ENCODE measurements at regions not wholly inside any gene's neighbourhood (a gene's known extent, or its start where the extent isn't known, plus 50 kb on each side); places are given as distances from the start of the nearest gene placed in this dataset.

- Histone ChIP-seq H3K27me3 (no peaks in the 10 kb centered on the region), H3K9me3 (no peaks in the 10 kb centered on the region), H3K36me3 (no peaks in the 10 kb centered on the region), H3K27ac (no peak overlapping the region), H3K4me1 (no peaks in the 10 kb centered on the region), H3K4me3 (replicated peaks in 1 of 3) (no peak overlapping the region)
- WGBS, 2 donors: 40 to 47% methylated on average over 5 of the region's 5 CpGs
- TF ChIP-seq POLR2A (IDR thresholded peaks at IDR 0.05): no peak
- no peak for TF ChIP-seq CTCF (IDR thresholded peaks at IDR 0.05)
- intact Hi-C loops (cut with DNase I): no loop called here
- no peak for DNase-seq
Observed at GRCh38 chr2:19505199-19506136, 147.0 kb upstream of the OSR1 start.

GRCh38 chr2:19504400-19505198 lies 146.2 kb upstream of the OSR1 start:
- H3K9me3 ChIP-seq: no peaks in the 10 kb centered on the region
- intact Hi-C loops (cut with DNase I): no loop called here
- DNase-seq: no peak
- no peak overlapping the region for H3K27ac ChIP-seq
- 64 to 71% methylated on average over 5 of the region's 5 CpGs for WGBS, 2 donors
- TF ChIP-seq POLR2A (IDR thresholded peaks at IDR 0.05) (no peak), CTCF (IDR thresholded peaks at IDR 0.05) (no peak)
- no peak overlapping the region for H3K4me3 ChIP-seq (replicated peaks in 1 of 3)
- H3K4me1 ChIP-seq: no peaks in the 10 kb centered on the region
- H3K27me3 ChIP-seq: no peaks in the 10 kb centered on the region
- H3K36me3 ChIP-seq: no peaks in the 10 kb centered on the region

- 77% methylated on average over 3 of the region's 3 CpGs for WGBS, 2 donors
- Histone ChIP-seq H3K9me3 (no peaks in the 10 kb centered on the region), H3K27me3 (no peaks in the 10 kb centered on the region), H3K36me3 (no peaks in the 10 kb centered on the region), H3K27ac (no peak overlapping the region), H3K4me3 (replicated peaks in 1 of 3) (no peak overlapping the region), H3K4me1 (no peaks in the 10 kb centered on the region)
- TF ChIP-seq POLR2A (IDR thresholded peaks at IDR 0.05) (no peak), CTCF (IDR thresholded peaks at IDR 0.05) (no peak)
- intact Hi-C loops (cut with DNase I): no loop called here
- no peak for DNase-seq
Observed at GRCh38 chr2:19503915-19504314, 145.5 kb upstream of the OSR1 start.

- H3K36me3 ChIP-seq: no peaks in the 10 kb centered on the region
- no peaks in the 10 kb centered on the region for H3K27me3 ChIP-seq
- no peaks in the 10 kb centered on the region for H3K9me3 ChIP-seq
- H3K4me1 ChIP-seq: no peaks in the 10 kb centered on the region
- no peak overlapping the region for H3K4me3 ChIP-seq (replicated peaks in 1 of 3)
- DNase-seq: no peak
- 89 to 90% methylated on average over 4 of the region's 4 CpGs for WGBS, 2 donors
- intact Hi-C loops (cut with DNase I): no loop called here
- TF ChIP-seq POLR2A (IDR thresholded peaks at IDR 0.05) (no peak), CTCF (IDR thresholded peaks at IDR 0.05) (no peak)
- H3K27ac ChIP-seq: no peak overlapping the region
Observed at GRCh38 chr2:19503406-19503805, 145.0 kb upstream of the OSR1 start.

- Histone ChIP-seq H3K4me3 (replicated peaks in 1 of 3) (no peak overlapping the region), H3K9me3 (no peaks in the 10 kb centered on the region), H3K27me3 (no peaks in the 10 kb centered on the region), H3K4me1 (no peaks in the 10 kb centered on the region), H3K27ac (no peak overlapping the region), H3K36me3 (no peaks in the 10 kb centered on the region)
- TF ChIP-seq POLR2A (IDR thresholded peaks at IDR 0.05) (no peak), CTCF (IDR thresholded peaks at IDR 0.05) (no peak)
- intact Hi-C loops (cut with DNase I): no loop called here
- no peak for DNase-seq
Observed at GRCh38 chr2:19500126-19500525, 141.7 kb upstream of the OSR1 start.
